ENCODE measurements at regions not wholly inside any gene's neighbourhood (a gene's known extent, or its start where the extent isn't known, plus 50 kb on each side); places are given as distances from the start of the nearest gene placed in this dataset.

GRCh38 chr10:28403090-28403489 lies 100.2 kb upstream of the MPP7 start:
- no peak for DNase-seq (ENCODE audit: low read depth)
- no peak overlapping the region for H3K4me3 ChIP-seq (replicated peaks; ENCODE audit: low read depth, low read length)
- TF ChIP-seq CTCF (IDR thresholded peaks at IDR 0.05; ENCODE audit: low read length, missing control alignments), result no peak

- no peak overlapping the region for H3K4me3 ChIP-seq (replicated peaks; ENCODE audit: low read depth, low read length)
- no peak for DNase-seq (ENCODE audit: low read depth)
- no peak for TF ChIP-seq CTCF (IDR thresholded peaks at IDR 0.05; ENCODE audit: low read length, missing control alignments)
Observed at GRCh38 chr10:28408237-28408777, 105.4 kb upstream of the MPP7 start.

- DNase-seq (ENCODE audit: low read depth), result peak; percentile 13
- TF ChIP-seq CTCF (IDR thresholded peaks at IDR 0.05; ENCODE audit: low read length, missing control alignments), result peak; percentile 12
- H3K4me3 ChIP-seq (replicated peaks; ENCODE audit: low read depth, low read length), result no peak overlapping the region
Observed at GRCh38 chr10:28410420-28411135, 107.7 kb upstream of the MPP7 start.

- TF ChIP-seq CTCF (IDR thresholded peaks at IDR 0.05; ENCODE audit: low read length, missing control alignments), result no peak
- DNase-seq (ENCODE audit: low read depth), result no peak
- H3K4me3 ChIP-seq (replicated peaks; ENCODE audit: low read depth, low read length), result no peak overlapping the region
Observed at GRCh38 chr10:28411136-28411460, 108.2 kb upstream of the MPP7 start.

- TF ChIP-seq CTCF (IDR thresholded peaks at IDR 0.05; ENCODE audit: low read length, missing control alignments), result no peak
- DNase-seq (ENCODE audit: low read depth), result no peak
- H3K4me3 ChIP-seq (replicated peaks; ENCODE audit: low read depth, low read length), result no peak overlapping the region
Observed at GRCh38 chr10:28411648-28412047, 108.8 kb upstream of the MPP7 start.

- H3K4me3 ChIP-seq (replicated peaks; ENCODE audit: low read depth, low read length), result no peak overlapping the region
- TF ChIP-seq CTCF (IDR thresholded peaks at IDR 0.05; ENCODE audit: low read length, missing control alignments), result no peak
- DNase-seq (ENCODE audit: low read depth), result no peak
Observed at GRCh38 chr10:28418069-28418468, 114.8 kb upstream of the WAC start.

- TF ChIP-seq CTCF (IDR thresholded peaks at IDR 0.05; ENCODE audit: low read length, missing control alignments), result no peak
- no peak for DNase-seq (ENCODE audit: low read depth)
- H3K4me3 ChIP-seq (replicated peaks; ENCODE audit: low read depth, low read length), result no peak overlapping the region
Observed at GRCh38 chr10:28425422-28425821, 107.5 kb upstream of the WAC start.

Data from fibroblast of pulmonary artery (primary cell).